ENCODE measurements at regions not wholly inside any gene's neighbourhood (a gene's known extent, or its start where the extent isn't known, plus 50 kb on each side); places are given as distances from the start of the nearest gene placed in this dataset.

GRCh38 chr2:198697794-198698193, 759.9 kb downstream of the SATB2 start:
- DNase-seq = no peak

- DNase-seq = no peak
These were observed 760.5 kb downstream of the SATB2 start for GRCh38 chr2:198697218-198697617.

GRCh38 chr2:198695879-198696278, 761.9 kb downstream of the SATB2 start:
- no peak for DNase-seq

- DNase-seq = no peak
These were observed 764.7 kb downstream of the SATB2 start for GRCh38 chr2:198692907-198693510.

GRCh38 chr2:198691236-198691635, 766.5 kb downstream of the SATB2 start:
- DNase-seq = no peak

- no peak for DNase-seq
These were observed 793.4 kb downstream of the SATB2 start for GRCh38 chr2:198664321-198664720.

GRCh38 chr2:198662905-198663304, 794.8 kb downstream of the SATB2 start:
- no peak for DNase-seq

GRCh38 chr2:198660501-198660900, 797.2 kb downstream of the SATB2 start:
- no peak for DNase-seq

- DNase-seq = no peak
These were observed 798.5 kb downstream of the SATB2 start for GRCh38 chr2:198659096-198659870.

GRCh38 chr2:198657512-198658121, 800.1 kb downstream of the SATB2 start:
- peak; percentile 1 for DNase-seq

- no peak for DNase-seq
These were observed 800.9 kb downstream of the SATB2 start for GRCh38 chr2:198656869-198657268.

GRCh38 chr2:198654646-198655045, 803.1 kb downstream of the SATB2 start:
- no peak for DNase-seq

GRCh38 chr2:198653311-198653710, 804.4 kb downstream of the SATB2 start:
- DNase-seq = no peak

- no peak for DNase-seq
These were observed 805.3 kb downstream of the SATB2 start for GRCh38 chr2:198652461-198652860.

- DNase-seq = no peak
These were observed 811.9 kb downstream of the SATB2 start for GRCh38 chr2:198645816-198646215.

- no peak for DNase-seq
These were observed 816.6 kb downstream of the SATB2 start for GRCh38 chr2:198641161-198641560.

- no peak for DNase-seq
These were observed 817.3 kb downstream of the SATB2 start for GRCh38 chr2:198640463-198640862.

GRCh38 chr2:198639580-198639979, 818.2 kb downstream of the SATB2 start:
- no peak for DNase-seq

GRCh38 chr2:198638577-198638976, 819.2 kb downstream of the SATB2 start:
- DNase-seq = no peak

- DNase-seq = no peak
These were observed 826.0 kb downstream of the PLCL1 start for GRCh38 chr2:198630384-198630783.

GRCh38 chr2:198628596-198628995, 824.2 kb downstream of the PLCL1 start:
- no peak for DNase-seq

- no peak for DNase-seq
These were observed 818.8 kb downstream of the PLCL1 start for GRCh38 chr2:198622986-198623730.

GRCh38 chr2:198615972-198616371, 811.6 kb downstream of the PLCL1 start:
- DNase-seq = no peak

GRCh38 chr2:198611201-198611600, 806.8 kb downstream of the PLCL1 start:
- no peak for DNase-seq

All from activated CD4-positive, alpha-beta T cell treated with anti-CD3 and anti-CD28 coated beads, Interleukin-2, Interleukin-6, amounts not matched to agents 100 ng/mL and 50 ng/mL, durations not matched to agents 16 hours and 8 hours (primary cell).